GM23338 (cell line): ENCODE measurements at regions not wholly inside any gene's neighbourhood (a gene's known extent, or its start where the extent isn't known, plus 50 kb on each side); places are given as distances from the start of the nearest gene placed in this dataset.

ENCODE experiments used
- ATAC-seq: fragments of 200-7000 bp; cut with Tn5 transposase; 3 replicates; pipeline ENCODE4 v1.9.1; 2020
- DNase-seq: peaks from one replicate; pipeline ENCODE4 v3.0.0-alpha.2; 2015; ENCODE audit warnings: low spot score
- H2AFZ ChIP-seq: fragments of 200-600 bp; sonication (generic); 2 replicates; pipeline ENCODE4 v1.8.0; 2016; ENCODE audit warnings: antibody characterized with exemption, mild to moderate bottlenecking, moderate library complexity
- H3F3A ChIP-seq: fragments of 200-600 bp; sonication (generic); replicated peaks from 2 replicates; pipeline ENCODE4 v1.8.0; 2017; ENCODE audit warnings: antibody characterized with exemption, mixed run types, low read depth
- H3K27ac ChIP-seq: fragments of 200-600 bp; sonication (generic); 2 replicates; pipeline ENCODE4 v1.6.1; 2016; ENCODE audit warnings: low read depth
- H3K27me3 ChIP-seq: fragments of 200-600 bp; sonication (generic); 2 replicates; pipeline ENCODE4 v1.8.0; 2016; ENCODE audit warnings: mild to moderate bottlenecking, mixed run types, moderate library complexity; ENCODE audit not compliant: insufficient read depth
- H3K36me3 ChIP-seq: fragments of 200-600 bp; sonication (generic); 2 replicates; pipeline ENCODE4 v1.8.0; 2016; ENCODE audit warnings: mild to moderate bottlenecking; ENCODE audit not compliant: insufficient read depth
- H3K4me1 ChIP-seq: fragments of 200-600 bp; sonication (generic); 2 replicates; pipeline ENCODE4 v1.8.0; 2016; ENCODE audit warnings: mild to moderate bottlenecking, moderate library complexity; ENCODE audit not compliant: insufficient read depth
- H3K4me2 ChIP-seq: fragments of 200-600 bp; sonication (generic); 2 replicates; pipeline ENCODE4 v1.7.1; 2017; ENCODE audit warnings: mixed run types
- H3K4me3 ChIP-seq: fragments of 200-600 bp; sonication (generic); 2 replicates; pipeline ENCODE4 v1.6.1; 2016; ENCODE audit warnings: mixed run types
- H3K79me2 ChIP-seq: fragments of 200-600 bp; sonication (generic); replicated peaks from 2 replicates; pipeline ENCODE4 v1.8.0; 2017; ENCODE audit warnings: mild to moderate bottlenecking; ENCODE audit not compliant: insufficient read depth
- H3K9me2 ChIP-seq: fragments of 200-600 bp; sonication (generic); 2 replicates; pipeline ENCODE4 v1.8.0; 2017; ENCODE audit not compliant: insufficient read depth
- H4K20me1 ChIP-seq: fragments of 200-600 bp; sonication (generic); replicated peaks from 2 replicates; pipeline ENCODE4 v1.8.0; 2017; ENCODE audit warnings: mild to moderate bottlenecking; ENCODE audit not compliant: insufficient read depth
- H3K27ac Mint-ChIP-seq: 2 replicates; pipeline ENCODE4 v1.8.0; 2020; ENCODE audit warnings: inconsistent platforms, mild to moderate bottlenecking, moderate library complexity, mixed read lengths
- H3K27me3 Mint-ChIP-seq: 3 replicates; pipeline ENCODE4 v1.8.0; 2022; ENCODE audit warnings: low read depth, mild to moderate bottlenecking, moderate library complexity, mixed read lengths, inconsistent platforms; ENCODE audit not compliant: insufficient read depth, poor library complexity
- H3K36me3 Mint-ChIP-seq: 3 replicates; pipeline ENCODE4 v1.8.0; 2021; ENCODE audit warnings: low read depth, mild to moderate bottlenecking, inconsistent platforms, moderate library complexity, mixed read lengths
- H3K4me1 Mint-ChIP-seq: 3 replicates; pipeline ENCODE4 v1.8.0; 2020; ENCODE audit warnings: mild to moderate bottlenecking, inconsistent platforms, mixed read lengths
- H3K4me3 Mint-ChIP-seq: 3 replicates; pipeline ENCODE4 v1.8.0; 2021; ENCODE audit warnings: moderate library complexity, mild to moderate bottlenecking, inconsistent platforms, mixed read lengths
- H3K9me3 Mint-ChIP-seq: 3 replicates; pipeline ENCODE4 v1.8.0; 2020; ENCODE audit warnings: moderate library complexity, mild to moderate bottlenecking, inconsistent platforms, mixed read lengths
- CREB1 ChIP-seq: fragments of 250-450 bp; sonication (Bioruptor Pico); IDR thresholded peaks from 2 replicates; pipeline ENCODE4 v1.5.0; 2020; ENCODE audit warnings: low read depth, mild to moderate bottlenecking, moderate library complexity
- EZH2 ChIP-seq: fragments of 200-600 bp; sonication (generic); IDR thresholded peaks from one replicate; pipeline ENCODE4 v1.8.0; 2017; ENCODE audit warnings: antibody characterized with exemption, mild to moderate bottlenecking, low read depth; ENCODE audit not compliant: unreplicated experiment
- EZH2phosphoT487 ChIP-seq: fragments of 200-600 bp; sonication (generic); IDR thresholded peaks from one replicate; pipeline ENCODE4 v1.8.1; 2018; ENCODE audit warnings: antibody characterized with exemption; ENCODE audit not compliant: unreplicated experiment
- JUNB ChIP-seq: IDR thresholded peaks from one replicate; pipeline ENCODE4 v1.6.1; 2016; ENCODE audit warnings: antibody characterized with exemption; ENCODE audit not compliant: unreplicated experiment
- NANOG ChIP-seq: IDR thresholded peaks from 2 replicates; pipeline ENCODE4 v1.6.1; 2016; ENCODE audit warnings: antibody characterized with exemption, borderline replicate concordance
- POLR2AphosphoS5 ChIP-seq: IDR thresholded peaks from 2 replicates; pipeline ENCODE4 v1.6.1; 2016; ENCODE audit warnings: antibody characterized with exemption, low read depth
- STAT1 ChIP-seq: IDR thresholded peaks from one replicate; pipeline ENCODE4 v1.6.1; 2016; ENCODE audit warnings: antibody characterized with exemption; ENCODE audit not compliant: unreplicated experiment
- ZNF114 ChIP-seq: fragments of 250-450 bp; sonication (Bioruptor Pico); IDR thresholded peaks from 2 replicates; pipeline ENCODE4 v1.5.0; 2020; ENCODE audit warnings: mild to moderate bottlenecking, moderate library complexity
- ZNF331 ChIP-seq: fragments of 250-450 bp; sonication (Bioruptor Pico); IDR thresholded peaks from 2 replicates; pipeline ENCODE4 v1.5.0; 2020; ENCODE audit warnings: low read depth, mild to moderate bottlenecking, moderate library complexity
- TF ChIP-seq, protein P1 (sequence below): fragments of 250-450 bp; sonication (Bioruptor Pico); IDR thresholded peaks from 2 replicates; pipeline ENCODE4 v1.5.0; 2020; ENCODE audit warnings: mild to moderate bottlenecking, moderate library complexity
- TF ChIP-seq, protein P2 (sequence below), 2 experiments: fragments of 200-600 bp in 1 of 2; sonication (generic) in 1 of 2; conservative IDR thresholded peaks; 2 replicates each; pipeline versions ENCODE4 v1.5.1 to v1.6.1; 2016 to 2017; ENCODE audit warnings: antibody characterized with exemption in 2 of 2, low read depth in 2 of 2, mild to moderate bottlenecking in 2 of 2, moderate library complexity in 1 of 2
- TF ChIP-seq, protein P3 (sequence below): IDR thresholded peaks from one replicate; pipeline ENCODE4 v1.6.1; 2018; ENCODE audit warnings: antibody characterized with exemption; ENCODE audit not compliant: unreplicated experiment
- TF ChIP-seq, protein P4 (sequence below): IDR thresholded peaks from 2 replicates; pipeline ENCODE4 v1.6.1; 2016; ENCODE audit warnings: antibody characterized with exemption

DNA sequence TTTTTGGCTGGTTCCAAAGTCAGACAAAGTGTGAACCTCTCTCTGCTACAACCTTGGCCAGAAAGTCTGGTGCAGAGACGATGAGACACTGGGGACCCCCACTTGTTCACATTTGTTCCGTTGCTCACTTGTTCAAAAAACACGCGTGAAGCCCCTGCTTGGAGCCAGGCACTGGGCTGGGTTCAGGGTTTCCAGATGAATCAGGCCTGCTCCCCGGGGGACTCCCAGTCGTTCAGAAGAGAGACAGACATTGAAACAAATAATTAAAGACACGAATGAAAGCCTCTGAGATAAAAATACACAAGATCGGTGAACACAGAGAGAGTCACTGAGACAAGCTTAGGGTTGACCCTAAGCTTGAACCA, 101.5 kb upstream of the RUNX3 start:
- no peak for TF ChIP-seq CREB1 (CRISPR knock-in tag)
- TF ChIP-seq ZNF331 (CRISPR knock-in tag) = no peak
- TF ChIP-seq, protein P1, sequence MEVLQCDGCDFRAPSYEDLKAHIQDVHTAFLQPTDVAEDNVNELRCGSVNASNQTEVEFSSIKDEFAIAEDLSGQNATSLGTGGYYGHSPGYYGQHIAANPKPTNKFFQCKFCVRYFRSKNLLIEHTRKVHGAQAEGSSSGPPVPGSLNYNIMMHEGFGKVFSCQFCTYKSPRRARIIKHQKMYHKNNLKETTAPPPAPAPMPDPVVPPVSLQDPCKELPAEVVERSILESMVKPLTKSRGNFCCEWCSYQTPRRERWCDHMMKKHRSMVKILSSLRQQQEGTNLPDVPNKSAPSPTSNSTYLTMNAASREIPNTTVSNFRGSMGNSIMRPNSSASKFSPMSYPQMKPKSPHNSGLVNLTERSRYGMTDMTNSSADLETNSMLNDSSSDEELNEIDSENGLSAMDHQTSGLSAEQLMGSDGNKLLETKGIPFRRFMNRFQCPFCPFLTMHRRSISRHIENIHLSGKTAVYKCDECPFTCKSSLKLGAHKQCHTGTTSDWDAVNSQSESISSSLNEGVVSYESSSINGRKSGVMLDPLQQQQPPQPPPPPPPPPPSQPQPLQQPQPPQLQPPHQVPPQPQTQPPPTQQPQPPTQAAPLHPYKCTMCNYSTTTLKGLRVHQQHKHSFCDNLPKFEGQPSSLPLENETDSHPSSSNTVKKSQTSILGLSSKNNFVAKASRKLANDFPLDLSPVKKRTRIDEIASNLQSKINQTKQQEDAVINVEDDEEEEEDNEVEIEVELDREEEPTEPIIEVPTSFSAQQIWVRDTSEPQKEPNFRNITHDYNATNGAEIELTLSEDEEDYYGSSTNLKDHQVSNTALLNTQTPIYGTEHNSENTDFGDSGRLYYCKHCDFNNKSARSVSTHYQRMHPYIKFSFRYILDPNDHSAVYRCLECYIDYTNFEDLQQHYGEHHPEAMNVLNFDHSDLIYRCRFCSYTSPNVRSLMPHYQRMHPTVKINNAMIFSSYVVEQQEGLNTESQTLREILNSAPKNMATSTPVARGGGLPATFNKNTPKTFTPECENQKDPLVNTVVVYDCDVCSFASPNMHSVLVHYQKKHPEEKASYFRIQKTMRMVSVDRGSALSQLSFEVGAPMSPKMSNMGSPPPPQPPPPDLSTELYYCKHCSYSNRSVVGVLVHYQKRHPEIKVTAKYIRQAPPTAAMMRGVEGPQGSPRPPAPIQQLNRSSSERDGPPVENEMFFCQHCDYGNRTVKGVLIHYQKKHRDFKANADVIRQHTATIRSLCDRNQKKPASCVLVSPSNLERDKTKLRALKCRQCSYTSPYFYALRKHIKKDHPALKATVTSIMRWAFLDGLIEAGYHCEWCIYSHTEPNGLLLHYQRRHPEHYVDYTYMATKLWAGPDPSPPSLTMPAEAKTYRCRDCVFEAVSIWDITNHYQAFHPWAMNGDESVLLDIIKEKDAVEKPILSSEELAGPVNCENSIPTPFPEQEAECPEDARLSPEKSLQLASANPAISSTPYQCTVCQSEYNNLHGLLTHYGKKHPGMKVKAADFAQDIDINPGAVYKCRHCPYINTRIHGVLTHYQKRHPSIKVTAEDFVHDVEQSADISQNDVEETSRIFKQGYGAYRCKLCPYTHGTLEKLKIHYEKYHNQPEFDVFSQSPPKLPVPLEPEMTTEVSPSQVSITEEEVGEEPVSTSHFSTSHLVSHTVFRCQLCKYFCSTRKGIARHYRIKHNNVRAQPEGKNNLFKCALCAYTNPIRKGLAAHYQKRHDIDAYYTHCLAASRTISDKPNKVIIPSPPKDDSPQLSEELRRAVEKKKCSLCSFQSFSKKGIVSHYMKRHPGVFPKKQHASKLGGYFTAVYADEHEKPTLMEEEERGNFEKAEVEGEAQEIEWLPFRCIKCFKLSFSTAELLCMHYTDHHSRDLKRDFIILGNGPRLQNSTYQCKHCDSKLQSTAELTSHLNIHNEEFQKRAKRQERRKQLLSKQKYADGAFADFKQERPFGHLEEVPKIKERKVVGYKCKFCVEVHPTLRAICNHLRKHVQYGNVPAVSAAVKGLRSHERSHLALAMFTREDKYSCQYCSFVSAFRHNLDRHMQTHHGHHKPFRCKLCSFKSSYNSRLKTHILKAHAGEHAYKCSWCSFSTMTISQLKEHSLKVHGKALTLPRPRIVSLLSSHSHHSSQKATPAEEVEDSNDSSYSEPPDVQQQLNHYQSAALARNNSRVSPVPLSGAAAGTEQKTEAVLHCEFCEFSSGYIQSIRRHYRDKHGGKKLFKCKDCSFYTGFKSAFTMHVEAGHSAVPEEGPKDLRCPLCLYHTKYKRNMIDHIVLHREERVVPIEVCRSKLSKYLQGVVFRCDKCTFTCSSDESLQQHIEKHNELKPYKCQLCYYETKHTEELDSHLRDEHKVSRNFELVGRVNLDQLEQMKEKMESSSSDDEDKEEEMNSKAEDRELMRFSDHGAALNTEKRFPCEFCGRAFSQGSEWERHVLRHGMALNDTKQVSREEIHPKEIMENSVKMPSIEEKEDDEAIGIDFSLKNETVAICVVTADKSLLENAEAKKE (CRISPR knock-in tag) = no peak
- no peak for TF ChIP-seq EZH2
- TF ChIP-seq JUNB = no peak
- TF ChIP-seq NANOG = no peak
- TF ChIP-seq ZNF114 = no peak
- TF ChIP-seq, protein P2, sequence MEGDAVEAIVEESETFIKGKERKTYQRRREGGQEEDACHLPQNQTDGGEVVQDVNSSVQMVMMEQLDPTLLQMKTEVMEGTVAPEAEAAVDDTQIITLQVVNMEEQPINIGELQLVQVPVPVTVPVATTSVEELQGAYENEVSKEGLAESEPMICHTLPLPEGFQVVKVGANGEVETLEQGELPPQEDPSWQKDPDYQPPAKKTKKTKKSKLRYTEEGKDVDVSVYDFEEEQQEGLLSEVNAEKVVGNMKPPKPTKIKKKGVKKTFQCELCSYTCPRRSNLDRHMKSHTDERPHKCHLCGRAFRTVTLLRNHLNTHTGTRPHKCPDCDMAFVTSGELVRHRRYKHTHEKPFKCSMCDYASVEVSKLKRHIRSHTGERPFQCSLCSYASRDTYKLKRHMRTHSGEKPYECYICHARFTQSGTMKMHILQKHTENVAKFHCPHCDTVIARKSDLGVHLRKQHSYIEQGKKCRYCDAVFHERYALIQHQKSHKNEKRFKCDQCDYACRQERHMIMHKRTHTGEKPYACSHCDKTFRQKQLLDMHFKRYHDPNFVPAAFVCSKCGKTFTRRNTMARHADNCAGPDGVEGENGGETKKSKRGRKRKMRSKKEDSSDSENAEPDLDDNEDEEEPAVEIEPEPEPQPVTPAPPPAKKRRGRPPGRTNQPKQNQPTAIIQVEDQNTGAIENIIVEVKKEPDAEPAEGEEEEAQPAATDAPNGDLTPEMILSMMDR (conservative IDR thresholded peaks at IDR 0.05; ENCODE audit: low read depth in 2 of 2) = no peak
- no peak for TF ChIP-seq STAT1
- TF ChIP-seq, protein P3, sequence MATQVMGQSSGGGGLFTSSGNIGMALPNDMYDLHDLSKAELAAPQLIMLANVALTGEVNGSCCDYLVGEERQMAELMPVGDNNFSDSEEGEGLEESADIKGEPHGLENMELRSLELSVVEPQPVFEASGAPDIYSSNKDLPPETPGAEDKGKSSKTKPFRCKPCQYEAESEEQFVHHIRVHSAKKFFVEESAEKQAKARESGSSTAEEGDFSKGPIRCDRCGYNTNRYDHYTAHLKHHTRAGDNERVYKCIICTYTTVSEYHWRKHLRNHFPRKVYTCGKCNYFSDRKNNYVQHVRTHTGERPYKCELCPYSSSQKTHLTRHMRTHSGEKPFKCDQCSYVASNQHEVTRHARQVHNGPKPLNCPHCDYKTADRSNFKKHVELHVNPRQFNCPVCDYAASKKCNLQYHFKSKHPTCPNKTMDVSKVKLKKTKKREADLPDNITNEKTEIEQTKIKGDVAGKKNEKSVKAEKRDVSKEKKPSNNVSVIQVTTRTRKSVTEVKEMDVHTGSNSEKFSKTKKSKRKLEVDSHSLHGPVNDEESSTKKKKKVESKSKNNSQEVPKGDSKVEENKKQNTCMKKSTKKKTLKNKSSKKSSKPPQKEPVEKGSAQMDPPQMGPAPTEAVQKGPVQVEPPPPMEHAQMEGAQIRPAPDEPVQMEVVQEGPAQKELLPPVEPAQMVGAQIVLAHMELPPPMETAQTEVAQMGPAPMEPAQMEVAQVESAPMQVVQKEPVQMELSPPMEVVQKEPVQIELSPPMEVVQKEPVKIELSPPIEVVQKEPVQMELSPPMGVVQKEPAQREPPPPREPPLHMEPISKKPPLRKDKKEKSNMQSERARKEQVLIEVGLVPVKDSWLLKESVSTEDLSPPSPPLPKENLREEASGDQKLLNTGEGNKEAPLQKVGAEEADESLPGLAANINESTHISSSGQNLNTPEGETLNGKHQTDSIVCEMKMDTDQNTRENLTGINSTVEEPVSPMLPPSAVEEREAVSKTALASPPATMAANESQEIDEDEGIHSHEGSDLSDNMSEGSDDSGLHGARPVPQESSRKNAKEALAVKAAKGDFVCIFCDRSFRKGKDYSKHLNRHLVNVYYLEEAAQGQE = no peak
- TF ChIP-seq EZH2phosphoT487 = no peak
- TF ChIP-seq POLR2AphosphoS5 = no peak
- TF ChIP-seq, protein P4, sequence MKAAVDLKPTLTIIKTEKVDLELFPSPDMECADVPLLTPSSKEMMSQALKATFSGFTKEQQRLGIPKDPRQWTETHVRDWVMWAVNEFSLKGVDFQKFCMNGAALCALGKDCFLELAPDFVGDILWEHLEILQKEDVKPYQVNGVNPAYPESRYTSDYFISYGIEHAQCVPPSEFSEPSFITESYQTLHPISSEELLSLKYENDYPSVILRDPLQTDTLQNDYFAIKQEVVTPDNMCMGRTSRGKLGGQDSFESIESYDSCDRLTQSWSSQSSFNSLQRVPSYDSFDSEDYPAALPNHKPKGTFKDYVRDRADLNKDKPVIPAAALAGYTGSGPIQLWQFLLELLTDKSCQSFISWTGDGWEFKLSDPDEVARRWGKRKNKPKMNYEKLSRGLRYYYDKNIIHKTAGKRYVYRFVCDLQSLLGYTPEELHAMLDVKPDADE = no peak
- no peak overlapping the region for H3K4me3 ChIP-seq
- H3K4me1 ChIP-seq = peaks cover 7% of the 10 kb centered on the region
- DNase-seq = no peak
- Mint-ChIP-seq H3K27me3 (peaks cover 1% of the 10 kb centered on the region), H3K4me1 (peaks cover 9% of the 10 kb centered on the region), H3K4me3 (no peak overlapping the region), H3K9me3 (no peaks in the 10 kb centered on the region; the same call in 2 of the 3 replicates), H3K36me3 (peaks cover 3% of the 10 kb centered on the region; the same call in 2 of the 3 replicates), H3K27ac (no peak overlapping the region)
- no peaks in the 10 kb centered on the region for H4K20me1 ChIP-seq
- no peaks in the 10 kb centered on the region for H3F3A ChIP-seq
- no peaks in the 10 kb centered on the region for H3K36me3 ChIP-seq
- no peak for ATAC-seq
- no peaks in the 10 kb centered on the region for H3K79me2 ChIP-seq
- H3K27ac ChIP-seq = no peak overlapping the region
- no peaks in the 10 kb centered on the region for H3K27me3 ChIP-seq
- no peaks in the 10 kb centered on the region for H3K9me2 ChIP-seq
- H2AFZ ChIP-seq = no peak overlapping the region
- no peak overlapping the region for H3K4me2 ChIP-seq
